Testis (tissue), 2 donors: ENCODE measurements at regions not wholly inside any gene's neighbourhood (a gene's known extent, or its start where the extent isn't known, plus 50 kb on each side); places are given as distances from the start of the nearest gene placed in this dataset.

Source experiments
- DNase-seq: peaks from one replicate; pipeline ENCODE4 v3.0.0-alpha.2; 2019
- H3K27ac ChIP-seq, 2 donors: fragments of 200-600 bp; sonication (generic); one replicate each; pipeline ENCODE4 v1.5.1; 2019
- H3K27me3 ChIP-seq: fragments of 200-600 bp; sonication (generic); one replicate; pipeline ENCODE4 v1.5.1; 2019
- H3K36me3 ChIP-seq: fragments of 200-600 bp; sonication (generic); one replicate; pipeline ENCODE4 v1.5.1; 2017; ENCODE audit warnings: low read depth; ENCODE audit errors: missing control alignments
- H3K4me1 ChIP-seq: fragments of 200-600 bp; sonication (generic); one replicate; pipeline ENCODE4 v1.5.1; 2019
- H3K4me3 ChIP-seq, 2 donors: fragments of 200-600 bp; sonication (generic); one replicate each; pipeline ENCODE4 v1.5.1; 2017 to 2019
- H3K9me3 ChIP-seq: fragments of 200-600 bp; sonication (generic); one replicate; pipeline ENCODE4 v1.5.1; 2017
- POLR2A ChIP-seq: fragments of 450-650 bp; IDR thresholded peaks from one replicate; pipeline ENCODE4 v1.6.1; 2017; ENCODE audit warnings: antibody characterized with exemption, mild to moderate bottlenecking, moderate library complexity
- WGBS, 2 donors: methylation state at CpG; one replicate each; pipeline ENCODE4 v1.1.5; 2018; 5-methylcytosine and 5-hydroxymethylcytosine counted together
- intact Hi-C: fragments of 100-400 bp; cut with DNase I; formaldehyde crosslinking; loops from one replicate; pipeline ENCODE4 v1.15.1; 2023; ENCODE audit warnings: low total_unique reads
- TF ChIP-seq, protein P1 (sequence below), 3 experiments: fragments of 450-650 bp in 2 of 3; fragments of 200-600 bp in 1 of 3; sonication (generic) in 1 of 3; IDR thresholded peaks; one replicate each; pipeline ENCODE4 v1.5.1; 2016 to 2019; ENCODE audit warnings: antibody characterized with exemption in 3 of 3, mild to moderate bottlenecking in 2 of 3, moderate library complexity in 1 of 3

DNA sequence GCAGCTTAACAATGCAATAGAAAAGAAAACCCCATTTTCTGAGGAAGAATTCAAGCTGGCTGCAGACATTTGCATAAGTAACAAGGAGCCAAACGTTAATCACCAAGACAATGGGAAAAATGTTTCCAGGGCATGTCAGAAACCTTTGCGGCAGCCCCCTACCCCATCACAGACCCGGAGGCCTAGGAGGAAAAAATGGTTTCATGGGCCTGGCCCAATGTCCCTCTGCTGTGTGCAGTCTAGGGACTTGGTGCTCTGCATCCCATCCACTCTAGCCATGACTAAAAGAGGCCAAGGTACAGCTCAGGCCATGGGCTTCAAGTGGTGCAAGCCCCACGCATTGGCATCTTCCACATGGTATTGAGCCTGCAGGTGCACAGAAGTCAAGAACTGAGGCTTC is 147.0 kb upstream of the NR3C2 start:
- H3K4me1 ChIP-seq = no peaks in the 10 kb centered on the region
- no peaks in the 10 kb centered on the region for H3K9me3 ChIP-seq
- no peak overlapping the region for H3K4me3 ChIP-seq
- no peak overlapping the region for H3K27ac ChIP-seq
- intact Hi-C loops = no loop called here
- no peaks in the 10 kb centered on the region for H3K36me3 ChIP-seq
- TF ChIP-seq, protein P1, sequence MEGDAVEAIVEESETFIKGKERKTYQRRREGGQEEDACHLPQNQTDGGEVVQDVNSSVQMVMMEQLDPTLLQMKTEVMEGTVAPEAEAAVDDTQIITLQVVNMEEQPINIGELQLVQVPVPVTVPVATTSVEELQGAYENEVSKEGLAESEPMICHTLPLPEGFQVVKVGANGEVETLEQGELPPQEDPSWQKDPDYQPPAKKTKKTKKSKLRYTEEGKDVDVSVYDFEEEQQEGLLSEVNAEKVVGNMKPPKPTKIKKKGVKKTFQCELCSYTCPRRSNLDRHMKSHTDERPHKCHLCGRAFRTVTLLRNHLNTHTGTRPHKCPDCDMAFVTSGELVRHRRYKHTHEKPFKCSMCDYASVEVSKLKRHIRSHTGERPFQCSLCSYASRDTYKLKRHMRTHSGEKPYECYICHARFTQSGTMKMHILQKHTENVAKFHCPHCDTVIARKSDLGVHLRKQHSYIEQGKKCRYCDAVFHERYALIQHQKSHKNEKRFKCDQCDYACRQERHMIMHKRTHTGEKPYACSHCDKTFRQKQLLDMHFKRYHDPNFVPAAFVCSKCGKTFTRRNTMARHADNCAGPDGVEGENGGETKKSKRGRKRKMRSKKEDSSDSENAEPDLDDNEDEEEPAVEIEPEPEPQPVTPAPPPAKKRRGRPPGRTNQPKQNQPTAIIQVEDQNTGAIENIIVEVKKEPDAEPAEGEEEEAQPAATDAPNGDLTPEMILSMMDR (IDR thresholded peaks at IDR 0.05) = no peak
- no peaks in the 10 kb centered on the region for H3K27me3 ChIP-seq
- WGBS, 2 donors = 83 to 90% methylated on average over 3 to 4 of the region's 4 CpGs
- no peak for DNase-seq

DNA sequence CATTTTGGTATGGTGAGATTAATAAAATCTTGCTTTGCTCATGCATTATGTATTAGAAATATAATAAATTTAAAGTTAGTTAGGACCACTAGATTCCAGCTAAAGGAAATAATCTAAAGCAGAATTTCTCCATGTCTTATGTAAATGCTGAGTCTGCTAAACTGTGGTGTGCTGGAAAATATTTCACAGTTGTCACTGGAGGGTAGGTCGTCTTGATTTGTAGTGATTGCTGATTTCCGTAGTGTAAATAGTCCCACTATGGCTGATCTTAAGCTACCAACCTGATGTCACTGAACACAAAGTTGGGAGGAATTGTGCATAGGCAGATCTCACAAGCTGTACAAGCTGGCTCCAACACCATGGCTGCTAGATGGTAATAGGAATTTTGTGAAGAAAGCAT is 133.4 kb upstream of the NR3C2 start:
- 82 to 86% methylated on average over 2 of the region's 2 CpGs for WGBS, 2 donors

DNA sequence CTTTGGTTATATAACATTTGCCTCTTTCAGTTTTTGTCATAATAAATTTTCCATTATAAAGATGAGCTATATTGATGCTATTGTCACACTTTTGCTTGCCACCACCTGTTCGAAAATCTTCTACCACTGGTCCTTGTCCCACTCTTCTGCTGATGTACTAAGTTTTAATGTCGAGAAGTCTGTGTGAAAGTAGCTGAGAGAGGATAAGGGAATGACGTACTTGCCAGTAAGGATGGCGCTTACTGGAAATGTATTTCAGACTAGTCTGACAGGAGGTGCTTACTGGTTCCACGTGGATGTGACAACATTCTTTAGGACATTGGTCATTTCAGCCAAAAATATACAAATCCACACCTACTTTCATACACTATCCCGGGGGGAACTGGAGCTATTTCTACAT is 132.7 kb upstream of the NR3C2 start:
- DNase-seq = no peak
- Histone ChIP-seq H3K9me3 (no peaks in the 10 kb centered on the region), H3K36me3 (no peaks in the 10 kb centered on the region), H3K27me3 (no peaks in the 10 kb centered on the region), H3K4me3 (no peak overlapping the region), H3K4me1 (no peaks in the 10 kb centered on the region), H3K27ac (no peak overlapping the region)
- TF ChIP-seq POLR2A = no peak
- TF ChIP-seq, protein P1 (IDR thresholded peaks at IDR 0.05) = no peak
- 86 to 95% methylated on average over 6 of the region's 6 CpGs for WGBS, 2 donors
- intact Hi-C loops = no loop called here

More for the DNA sequence above, 133.4 kb upstream of the NR3C2 start:
- intact Hi-C loops = no loop called here
- H3K4me1 ChIP-seq = no peaks in the 10 kb centered on the region
- H3K27me3 ChIP-seq = no peaks in the 10 kb centered on the region
- DNase-seq = no peak
- no peaks in the 10 kb centered on the region for H3K36me3 ChIP-seq
- H3K9me3 ChIP-seq = no peaks in the 10 kb centered on the region
- no peak overlapping the region for H3K4me3 ChIP-seq
- TF ChIP-seq, protein P1 (IDR thresholded peaks at IDR 0.05) = no peak
- TF ChIP-seq POLR2A = no peak
- no peak overlapping the region for H3K27ac ChIP-seq

DNA sequence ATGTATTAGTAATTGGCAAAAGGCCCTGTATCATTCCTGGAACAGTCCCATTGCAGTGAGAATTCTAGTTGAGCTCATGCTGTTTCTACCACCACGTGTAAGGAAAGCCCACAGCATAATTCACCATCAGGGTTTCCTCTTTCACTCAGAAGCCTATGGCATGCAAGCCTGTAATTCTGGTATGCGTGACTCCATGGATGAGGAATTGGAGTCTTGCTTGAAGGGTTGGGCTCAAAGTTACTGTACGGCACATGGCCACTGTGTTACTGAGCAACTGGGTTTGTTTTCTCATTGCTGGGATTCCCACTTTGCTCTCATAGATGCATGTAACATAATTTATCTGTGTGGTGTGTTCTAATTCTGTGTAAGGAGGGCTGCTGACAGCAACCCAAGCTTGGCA is 132.3 kb upstream of the NR3C2 start:
- TF ChIP-seq, protein P1 (IDR thresholded peaks at IDR 0.05) = no peak
- TF ChIP-seq POLR2A = no peak
- no peaks in the 10 kb centered on the region for H3K36me3 ChIP-seq
- no peak overlapping the region for H3K4me3 ChIP-seq
- H3K27ac ChIP-seq = no peak overlapping the region
- DNase-seq = no peak
- 56 to 63% methylated on average over 3 of the region's 3 CpGs for WGBS, 2 donors
- intact Hi-C loops = no loop called here
- no peaks in the 10 kb centered on the region for H3K4me1 ChIP-seq
- H3K27me3 ChIP-seq = no peaks in the 10 kb centered on the region
- no peaks in the 10 kb centered on the region for H3K9me3 ChIP-seq

DNA sequence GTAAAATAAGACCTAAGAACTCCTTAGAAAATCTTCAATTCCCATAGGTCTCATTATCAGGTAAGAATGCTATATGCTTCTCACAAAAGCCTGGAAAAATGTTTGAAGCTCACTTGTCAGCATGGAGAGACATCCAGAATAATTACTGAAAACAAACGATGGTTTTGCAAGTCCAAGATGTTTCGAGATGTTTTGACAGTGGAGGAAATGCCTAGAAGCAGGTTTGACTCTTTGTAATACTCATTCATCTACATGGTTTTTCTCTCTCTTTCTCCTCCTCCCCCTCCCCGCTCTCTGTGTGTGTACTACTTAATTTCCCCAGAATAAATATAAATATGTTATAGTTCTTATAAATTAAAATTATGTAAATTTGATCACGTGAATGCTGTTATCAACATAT is 131.9 kb upstream of the NR3C2 start:
- intact Hi-C loops = no loop called here
- no peaks in the 10 kb centered on the region for H3K27me3 ChIP-seq
- H3K4me1 ChIP-seq = no peaks in the 10 kb centered on the region
- no peak for DNase-seq
- no peak overlapping the region for H3K4me3 ChIP-seq
- no peak overlapping the region for H3K27ac ChIP-seq
- H3K36me3 ChIP-seq = no peaks in the 10 kb centered on the region
- 67 to 70% methylated on average over 4 of the region's 4 CpGs for WGBS, 2 donors
- TF ChIP-seq, protein P1 (IDR thresholded peaks at IDR 0.05) = no peak
- no peak for TF ChIP-seq POLR2A
- H3K9me3 ChIP-seq = no peaks in the 10 kb centered on the region
